NCI-H345 treated with DMSO at 0.1 percent for 48 hours (cell line): ENCODE measurements at regions not wholly inside any gene's neighbourhood (a gene's known extent, or its start where the extent isn't known, plus 50 kb on each side); places are given as distances from the start of the nearest gene placed in this dataset.

Source experiments
- DNase-seq: peaks from one replicate; lab custom pipeline; 2025; ENCODE audit not compliant: unreplicated experiment; lab: John Stamatoyannopoulos, UW

- DNase-seq = peak; percentile 52
These were observed 157.8 kb downstream of the CYRIA start for GRCh38 chr2:16507655-16508489.

DNA sequence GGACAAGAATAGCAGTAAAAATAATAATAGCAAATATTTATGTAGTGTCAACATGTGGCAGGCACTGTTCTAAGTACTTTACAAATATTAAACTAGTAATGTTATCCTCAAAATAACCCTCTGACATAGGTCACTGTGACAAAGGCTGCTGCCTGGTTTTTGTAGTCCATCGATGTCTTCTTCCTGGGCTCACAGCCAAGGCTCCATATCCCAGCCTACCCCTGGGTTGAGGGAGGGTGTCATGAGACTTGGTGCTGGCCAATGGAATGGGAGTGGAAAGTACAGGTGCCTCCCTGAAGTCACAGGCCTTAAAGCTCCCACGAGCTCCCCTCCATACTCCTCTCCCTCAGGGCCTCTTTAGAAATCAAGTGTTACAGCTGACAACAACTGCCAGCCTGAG lies 159.3 kb downstream of the CYRIA start:
- DNase-seq = peak; percentile 46

DNA sequence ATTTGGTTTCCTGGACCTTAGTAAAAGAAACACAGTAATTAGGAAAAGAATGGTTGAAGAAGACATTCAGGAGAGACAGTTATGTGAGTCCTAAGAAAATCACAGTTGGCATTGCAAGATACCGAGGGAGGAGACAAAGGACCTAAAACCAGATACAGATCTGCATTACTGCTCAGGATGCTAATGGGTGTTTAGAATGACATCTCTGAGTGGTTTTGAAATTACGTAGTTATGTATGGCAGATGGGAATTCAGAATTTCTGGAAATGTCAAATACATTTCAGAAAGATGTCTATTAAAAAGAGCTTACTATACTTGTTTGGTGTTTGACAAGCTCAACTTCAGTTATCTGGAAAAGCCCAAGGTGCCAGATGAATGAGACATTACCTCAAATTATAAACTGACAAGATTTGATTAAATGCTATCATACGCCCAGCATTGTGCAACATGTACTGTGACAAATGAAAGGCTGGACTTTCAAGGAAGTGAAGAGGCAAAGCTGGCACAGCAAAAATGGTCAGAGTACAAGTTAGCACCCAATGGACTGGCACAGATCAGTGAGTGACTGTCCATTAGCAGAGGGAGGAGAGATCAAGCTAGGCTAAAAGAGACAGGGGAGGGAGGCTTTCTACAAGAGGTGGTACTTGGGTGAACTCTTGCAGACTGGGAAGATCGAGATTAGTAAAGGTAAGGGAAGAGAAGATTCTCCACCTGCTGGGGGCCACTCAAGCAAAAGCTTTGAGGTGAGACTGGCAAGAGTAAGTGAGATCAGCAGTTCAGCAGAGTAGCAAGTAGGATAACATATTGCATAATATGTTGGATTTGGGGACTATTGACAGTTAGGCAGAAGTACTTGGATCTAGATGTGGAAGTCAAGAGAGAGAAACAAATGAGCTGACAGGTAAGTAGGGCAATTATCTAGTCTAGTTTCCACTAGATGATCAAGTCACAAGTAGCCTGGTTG lies 168.9 kb downstream of the CYRIA start:
- DNase-seq = no peak

DNA sequence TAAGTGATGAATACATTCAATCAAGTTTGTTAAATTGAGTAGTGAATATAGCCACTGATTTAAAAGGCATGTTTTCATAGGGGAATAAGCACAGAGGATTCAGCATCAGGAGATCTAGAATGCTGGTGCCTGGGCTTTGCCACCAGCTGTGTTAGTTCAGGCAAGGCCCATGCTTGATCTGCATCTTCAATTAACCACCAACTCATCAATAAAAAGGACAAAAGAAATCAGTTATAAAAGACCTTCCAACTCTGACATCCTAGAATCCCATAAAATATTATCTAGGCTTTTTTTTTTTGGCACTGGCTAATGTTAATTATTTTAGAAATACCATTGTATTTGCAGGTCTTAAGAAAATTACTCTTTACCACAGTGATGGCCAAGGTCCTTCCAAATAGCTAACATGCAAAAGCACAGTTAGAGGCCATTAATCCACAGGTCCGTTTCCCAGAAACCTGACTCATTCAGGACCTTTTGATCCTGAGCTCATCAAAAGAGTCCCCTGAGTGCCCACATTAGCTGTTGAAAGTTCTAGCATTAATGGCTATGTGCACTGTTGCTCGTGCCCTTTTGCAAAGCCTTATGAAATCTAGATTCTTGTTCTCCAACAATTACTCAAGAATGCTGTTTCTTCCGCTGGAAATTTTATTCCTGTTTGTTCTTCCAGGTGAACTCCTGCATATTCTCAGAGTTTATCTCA lies 170.0 kb downstream of the CYRIA start:
- no peak for DNase-seq

- no peak for DNase-seq
These were observed 170.7 kb downstream of the CYRIA start for GRCh38 chr2:16494836-16495508.

DNA sequence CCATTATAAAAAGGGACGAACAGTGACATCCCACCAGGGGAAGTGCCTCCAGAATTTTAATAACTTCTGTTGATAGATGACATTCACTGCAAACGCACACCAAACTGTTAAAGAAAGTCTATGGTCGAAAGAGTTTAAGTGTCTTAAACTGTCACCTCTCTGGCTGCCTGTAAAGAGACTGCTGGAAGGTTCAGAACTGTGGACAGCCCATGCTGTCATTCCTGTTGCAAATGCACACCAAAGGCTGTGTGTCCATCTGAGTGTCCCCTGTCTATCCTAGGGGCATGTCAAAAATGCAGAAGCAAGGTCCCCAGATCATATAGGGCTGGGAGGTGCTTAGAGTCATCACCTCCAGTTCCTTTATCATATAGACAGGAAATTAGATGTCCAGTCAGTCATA lies 171.8 kb downstream of the CYRIA start:
- DNase-seq = no peak

DNA sequence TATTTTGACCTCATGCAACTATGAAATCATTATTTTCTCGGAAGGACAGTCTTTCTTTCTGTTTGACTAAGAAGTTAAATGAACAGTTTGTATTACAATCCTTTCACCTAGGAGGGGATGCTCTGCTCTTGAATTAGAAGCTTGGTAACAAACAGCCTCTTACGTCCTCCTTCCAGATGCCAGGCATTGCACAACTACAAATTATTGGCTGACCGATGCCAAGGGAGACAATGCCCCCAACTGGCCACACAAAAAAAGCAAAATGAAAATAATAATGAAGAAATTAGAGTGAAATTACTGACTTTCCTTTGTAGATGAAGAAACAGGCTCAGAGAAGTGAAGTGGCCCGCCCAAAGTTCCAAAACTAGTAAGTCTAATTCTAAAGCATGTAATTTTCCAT lies 177.9 kb downstream of the CYRIA start:
- DNase-seq = peak; percentile 4

- no peak for DNase-seq
These were observed 180.4 kb downstream of the CYRIA start for GRCh38 chr2:16485251-16485650.

GRCh38 chr2:16482460-16482859 lies 183.2 kb downstream of the CYRIA start:
- DNase-seq = no peak

DNA sequence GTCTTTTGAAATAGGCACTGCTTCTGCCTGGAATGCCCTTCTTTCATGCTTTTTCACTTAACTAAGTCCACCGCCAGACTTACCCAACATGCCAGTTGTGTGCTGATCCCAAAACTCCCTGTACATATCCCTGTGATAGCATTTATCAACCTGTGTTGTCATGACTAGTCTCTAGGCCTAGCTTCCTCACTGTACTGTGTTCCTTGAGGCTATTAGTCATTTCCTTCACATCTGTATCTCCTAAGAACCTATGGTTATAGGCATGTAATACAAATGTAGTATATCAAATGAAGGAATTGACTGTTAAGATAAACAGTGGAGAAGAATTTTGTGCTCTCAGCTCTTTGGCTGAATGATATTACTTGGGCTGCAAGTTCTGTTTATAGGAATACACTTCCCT lies 184.3 kb downstream of the CYRIA start:
- DNase-seq = no peak

- no peak for DNase-seq
These were observed 185.9 kb downstream of the CYRIA start for GRCh38 chr2:16479721-16480120.

DNA sequence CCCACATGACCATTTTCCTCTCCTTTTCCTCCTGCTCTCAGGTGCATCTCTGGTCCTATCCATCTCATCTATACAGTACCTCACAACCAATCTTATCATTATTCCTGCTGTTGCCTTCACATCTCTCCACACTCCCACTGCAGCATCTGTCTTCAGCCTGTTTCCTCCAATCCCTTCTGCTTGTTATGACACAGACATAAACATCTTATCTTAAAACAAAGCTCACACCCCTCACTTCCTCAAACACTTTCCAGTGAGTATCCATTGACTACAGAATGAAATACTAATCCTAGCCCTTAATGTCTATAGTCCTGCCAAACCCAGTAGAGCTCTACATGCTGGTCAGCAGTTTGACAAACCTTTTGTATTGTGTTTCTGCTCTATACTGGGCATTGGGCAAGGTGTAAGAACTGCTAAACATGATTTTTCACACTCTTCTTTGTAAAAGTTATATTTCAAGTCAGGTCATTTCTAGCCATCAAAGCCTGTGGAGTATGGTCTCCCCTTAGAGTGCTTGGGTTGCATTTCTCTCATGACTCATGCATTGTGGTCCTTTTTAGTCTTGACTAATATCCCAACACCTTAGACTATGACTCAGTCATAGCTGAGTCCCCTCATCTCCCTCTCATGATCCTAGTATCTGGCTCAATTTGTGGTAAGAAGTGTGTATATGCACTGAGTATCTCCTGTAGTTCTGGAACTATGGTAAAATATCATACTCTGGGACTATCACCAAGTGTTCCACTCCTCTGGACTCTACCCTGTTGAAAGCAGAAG lies 187.0 kb downstream of the CYRIA start:
- no peak for DNase-seq

GRCh38 chr2:16477648-16478047 lies 188.0 kb downstream of the CYRIA start:
- no peak for DNase-seq

GRCh38 chr2:16476866-16477265 lies 188.8 kb downstream of the CYRIA start:
- DNase-seq = no peak

DNA sequence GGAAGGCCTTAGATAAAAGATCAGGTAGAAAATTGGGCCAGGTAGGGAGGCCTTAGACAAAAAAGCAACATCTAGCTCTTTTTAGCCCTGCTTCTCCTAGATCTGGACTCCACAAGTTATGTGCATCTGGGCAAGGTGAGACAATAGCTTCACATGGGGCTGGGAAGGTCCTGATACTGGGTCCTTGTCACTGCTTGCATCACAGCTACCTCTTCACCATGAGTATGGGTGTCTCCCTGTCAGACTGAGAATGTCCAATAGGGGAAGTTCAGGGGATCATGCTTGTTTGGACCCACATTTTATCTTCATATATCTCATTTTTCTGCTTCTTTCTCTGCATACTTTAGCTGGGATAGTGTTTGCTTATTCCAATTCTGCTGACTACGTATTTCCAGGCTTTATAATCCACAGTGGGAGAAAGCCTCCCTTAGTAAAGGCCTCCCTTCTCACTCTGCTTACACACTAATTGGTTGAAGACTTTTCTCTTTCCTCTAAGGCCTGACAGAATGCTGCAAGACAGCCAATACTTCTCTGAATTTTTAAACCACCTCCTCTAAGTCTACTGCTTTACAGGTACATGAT lies 189.6 kb downstream of the CYRIA start:
- DNase-seq = no peak

DNA sequence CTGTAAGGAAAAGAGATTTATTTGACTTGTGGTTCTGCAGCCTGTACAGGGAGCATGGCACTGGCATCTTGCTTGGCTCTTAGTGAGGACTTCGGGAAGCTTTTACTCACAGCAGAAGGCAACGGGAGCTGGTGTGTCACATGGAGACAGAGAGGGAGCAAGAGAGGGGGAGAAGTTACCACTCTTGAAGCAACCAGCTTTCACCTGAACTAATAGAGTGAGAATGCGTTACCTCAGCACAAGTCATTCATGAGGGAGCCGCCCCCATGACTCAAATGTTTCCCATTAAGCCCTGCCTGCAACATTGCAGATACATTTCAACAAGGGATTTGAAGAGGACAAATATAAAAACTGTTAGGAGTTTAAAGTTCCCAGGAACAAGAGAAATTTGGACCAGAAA lies 190.0 kb downstream of the CYRIA start:
- no peak for DNase-seq

DNA sequence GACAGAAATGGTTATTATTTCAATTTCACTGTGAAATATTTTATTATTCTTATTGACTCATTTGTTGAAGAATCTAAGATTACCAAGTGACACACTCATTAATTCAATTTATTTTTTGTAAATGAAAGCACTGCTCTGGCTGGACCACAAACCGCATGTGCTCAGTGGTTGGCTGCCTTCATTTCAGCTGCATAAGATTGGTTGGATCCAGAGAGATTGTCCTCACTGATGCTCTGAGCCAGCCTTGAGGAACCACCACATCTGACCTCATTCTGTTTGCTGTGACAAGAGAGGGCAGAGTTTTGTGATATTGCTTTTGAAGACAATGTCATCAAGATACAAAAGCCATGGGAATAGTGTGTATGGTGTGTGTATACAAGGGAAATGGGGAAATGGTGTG lies 192.1 kb downstream of the CYRIA start:
- DNase-seq = no peak

DNA sequence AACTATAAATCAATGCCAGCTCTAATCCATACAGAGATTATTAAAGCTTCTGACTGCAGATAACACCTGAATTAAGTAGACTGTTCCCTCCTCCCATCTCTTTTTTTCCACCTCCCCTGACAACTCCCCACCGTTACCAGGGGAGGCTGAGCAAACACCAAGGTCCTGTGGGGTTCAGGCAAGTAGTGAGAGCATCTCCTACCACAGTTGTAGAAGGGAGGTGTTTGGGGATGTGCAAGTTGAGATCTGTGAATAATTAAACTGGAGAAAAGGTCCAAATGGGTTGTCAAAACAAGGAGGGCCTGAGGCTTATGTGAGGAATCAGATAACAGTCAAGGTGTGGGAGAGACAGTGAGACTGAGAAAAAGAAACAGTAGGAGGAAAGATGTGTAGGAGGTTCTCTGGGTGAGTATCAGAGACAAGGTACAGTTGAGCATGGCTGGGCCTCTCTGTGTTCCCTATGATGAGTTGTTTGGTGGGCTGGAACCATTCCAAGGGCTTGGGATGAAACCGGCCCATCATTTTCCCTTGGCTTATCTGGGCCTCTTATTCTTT lies 194.6 kb downstream of the CYRIA start:
- no peak for DNase-seq

- DNase-seq = no peak
These were observed 198.8 kb downstream of the CYRIA start for GRCh38 chr2:16466821-16467151.
